ENCODE measurements at regions not wholly inside any gene's neighbourhood (a gene's known extent, or its start where the extent isn't known, plus 50 kb on each side); places are given as distances from the start of the nearest gene placed in this dataset.

DNA sequence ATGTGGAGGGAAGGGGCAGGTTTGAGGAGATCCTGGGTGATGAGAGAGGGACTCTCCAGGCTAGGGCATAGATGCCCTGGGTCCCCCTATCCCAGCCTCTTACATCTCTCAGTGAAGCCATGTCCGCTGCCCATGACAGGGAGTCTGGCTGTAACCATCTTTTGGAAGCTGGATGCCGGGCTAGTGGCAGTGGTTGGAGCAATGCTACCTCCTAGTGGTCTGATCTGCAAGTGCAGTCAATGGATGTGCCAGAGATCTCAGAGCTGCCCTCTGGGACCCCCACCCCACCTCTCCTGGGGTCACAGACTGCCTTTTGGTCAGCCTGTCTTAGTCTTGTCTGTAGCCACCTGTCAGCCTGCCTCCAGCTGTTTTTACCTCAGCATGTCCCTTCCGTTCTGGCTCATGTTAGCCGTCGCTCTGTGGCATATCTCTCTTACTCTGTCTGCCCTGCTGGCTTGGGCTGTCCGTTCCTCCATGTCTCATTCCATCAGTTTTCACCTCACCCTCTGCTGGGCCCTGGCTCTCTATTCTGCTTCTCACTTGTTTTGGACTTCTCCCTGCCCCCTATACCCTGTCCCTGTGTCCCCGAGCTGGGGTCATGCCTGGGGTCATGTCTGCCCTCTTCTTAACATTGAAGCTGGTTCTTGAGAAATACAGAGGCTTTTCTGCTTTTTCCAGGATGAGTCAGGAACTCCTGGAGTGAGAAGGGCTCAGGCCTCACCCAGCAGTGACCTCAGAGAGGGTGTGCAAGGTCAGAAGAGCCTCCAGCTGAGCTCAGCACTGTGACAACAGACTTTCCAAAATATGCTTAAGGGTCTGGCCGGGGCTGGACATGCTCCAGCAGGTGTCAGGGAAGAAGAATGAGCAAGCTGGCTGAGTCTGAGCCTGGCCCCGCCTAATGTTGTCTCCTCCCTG, 52.0 kb upstream of the THY1 start:
- peak; percentile 22 to 32 for DNase-seq (ENCODE audit: low read depth in 2 of 2)

- DNase-seq (ENCODE audit: low read depth in 2 of 2), result no peak
Measured at GRCh38 chr11:119473901-119474681, 51.1 kb upstream of the THY1 start.

DNA sequence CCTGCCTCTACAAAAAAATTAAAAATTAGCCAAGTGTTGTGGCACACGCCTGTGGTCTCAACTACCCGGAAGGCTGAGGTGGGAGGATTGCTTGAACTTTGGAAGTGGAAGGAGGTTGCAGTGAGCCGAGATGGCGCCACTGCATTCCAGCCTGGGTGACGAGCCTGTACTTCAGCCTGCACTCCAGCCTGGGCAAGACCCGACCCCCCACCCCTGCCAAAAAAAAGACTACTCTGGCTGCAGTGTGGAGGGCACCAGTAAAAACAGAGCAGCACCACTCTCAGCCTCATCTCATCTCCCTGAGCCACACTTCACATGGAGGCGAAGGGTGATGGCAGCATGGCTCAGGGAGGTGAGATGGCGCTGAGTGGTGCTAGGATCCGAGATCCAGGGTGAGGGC, 50.3 kb upstream of the THY1 start:
- DNase-seq (ENCODE audit: low read depth in 2 of 2), result no peak

DNA sequence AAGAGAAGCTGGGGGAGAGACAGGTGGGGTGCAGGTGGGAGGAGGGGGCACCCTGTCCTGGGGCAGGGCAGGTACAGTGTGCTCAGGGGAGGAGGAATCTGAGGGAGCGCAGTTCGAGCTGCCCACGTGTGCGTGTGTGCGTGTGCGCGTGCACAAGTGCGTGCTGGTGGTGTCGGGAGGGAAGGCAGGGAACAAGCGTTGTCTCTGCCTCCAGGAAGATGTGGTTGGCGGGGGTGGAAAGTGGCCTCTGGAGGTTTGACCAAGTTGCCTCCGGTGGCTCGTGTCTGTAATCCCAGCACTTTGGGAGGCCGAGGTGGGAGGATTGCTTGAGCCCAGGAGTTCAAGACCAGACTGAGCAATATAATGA, 49.9 kb upstream of the THY1 start:
- no peak for DNase-seq (ENCODE audit: low read depth in 2 of 2)
